Muscle of leg (tissue), 3 donors: ENCODE measurements at regions not wholly inside any gene's neighbourhood (a gene's known extent, or its start where the extent isn't known, plus 50 kb on each side); places are given as distances from the start of the nearest gene placed in this dataset.
"Not testable (repeated sequence)": the region's sequence is repeated elsewhere in the genome, so short reads cannot be mapped to it uniquely, and the experiment has no call there.

ENCODE experiments used
- DNase-seq: peaks from one replicate; pipeline ENCODE4 v3.0.0; 2013
- H3K27ac ChIP-seq: one replicate; pipeline ENCODE4 v1.5.1; 2013; ENCODE audit warnings: mild to moderate bottlenecking, low read length, control low read depth
- H3K27me3 ChIP-seq: one replicate; pipeline ENCODE4 v1.6.1; 2013; ENCODE audit warnings: low read length; ENCODE audit not compliant: control insufficient read depth, insufficient read depth
- H3K36me3 ChIP-seq: one replicate; pipeline ENCODE4 v1.6.1; 2013; ENCODE audit warnings: low read length; ENCODE audit not compliant: control insufficient read depth, insufficient read depth
- H3K4me1 ChIP-seq: one replicate; pipeline ENCODE4 v1.6.1; 2013; ENCODE audit warnings: low read length; ENCODE audit not compliant: control insufficient read depth, insufficient read depth
- H3K4me3 ChIP-seq: one replicate; pipeline ENCODE4 v1.5.1; 2013; ENCODE audit warnings: low read length, control low read depth
- H3K9me3 ChIP-seq: replicated peaks from 2 replicates; pipeline ENCODE4 v1.6.1; 2013; ENCODE audit warnings: low read depth, low read length; ENCODE audit not compliant: control insufficient read depth
- WGBS: methylation state at CpG from one replicate; pipeline ENCODE4 v1.1.5; 2013; ENCODE audit warnings: missing lambda C conversion rate; ENCODE audit not compliant: insufficient coverage; 5-methylcytosine and 5-hydroxymethylcytosine counted together

GRCh38 chr9:2424619-2425033 is 197.0 kb upstream of the VLDLR start:
- H3K27me3 ChIP-seq = no peaks in the 10 kb centered on the region
- H3K27ac ChIP-seq = no peak overlapping the region
- no peaks in the 10 kb centered on the region for H3K36me3 ChIP-seq
- no peaks in the 10 kb centered on the region for H3K9me3 ChIP-seq
- no peak overlapping the region for H3K4me3 ChIP-seq
- H3K4me1 ChIP-seq = no peaks in the 10 kb centered on the region
- peak; percentile 64 for DNase-seq
- WGBS = no CpG with 5 or more reads among the region's 2 CpGs

- no CpG with 5 or more reads among the region's 2 CpGs for WGBS
- Histone ChIP-seq H3K36me3 (no peaks in the 10 kb centered on the region), H3K4me3 (no peak overlapping the region), H3K4me1 (no peaks in the 10 kb centered on the region), H3K9me3 (no peaks in the 10 kb centered on the region), H3K27ac (no peak overlapping the region), H3K27me3 (no peaks in the 10 kb centered on the region)
- DNase-seq = no peak
These were observed 195.9 kb upstream of the VLDLR start for GRCh38 chr9:2425676-2426075.

- no peak for DNase-seq
- Histone ChIP-seq H3K27ac (no peak overlapping the region), H3K9me3 (no peaks in the 10 kb centered on the region), H3K4me3 (no peak overlapping the region), H3K4me1 (no peaks in the 10 kb centered on the region), H3K36me3 (no peaks in the 10 kb centered on the region), H3K27me3 (no peaks in the 10 kb centered on the region)
- 94% methylated on average over 5 of the region's 10 CpGs for WGBS
These were observed 194.3 kb upstream of the VLDLR start for GRCh38 chr9:2427120-2427891.

GRCh38 chr9:2439957-2440356 is 181.6 kb upstream of the VLDLR start:
- H3K36me3 ChIP-seq = no peaks in the 10 kb centered on the region
- no peak for DNase-seq
- no peak overlapping the region for H3K27ac ChIP-seq
- 95% methylated on average over 2 of the region's 3 CpGs for WGBS
- no peaks in the 10 kb centered on the region for H3K27me3 ChIP-seq
- H3K9me3 ChIP-seq = peaks cover 21% of the 10 kb centered on the region
- H3K4me1 ChIP-seq = no peaks in the 10 kb centered on the region
- no peak overlapping the region for H3K4me3 ChIP-seq

GRCh38 chr9:2443933-2444332 is 177.7 kb upstream of the VLDLR start:
- H3K9me3 ChIP-seq = peaks cover 20% of the 10 kb centered on the region
- H3K27me3 ChIP-seq, H3K4me1 ChIP-seq, H3K27ac ChIP-seq, H3K36me3 ChIP-seq, H3K4me3 ChIP-seq, DNase-seq: not testable (repeated sequence)
- no CpG with 5 or more reads among the region's 1 CpG for WGBS

- H3K4me1 ChIP-seq = peaks cover 3% of the 10 kb centered on the region
- H3K9me3 ChIP-seq = no peaks in the 10 kb centered on the region
- H3K4me3 ChIP-seq = no peak overlapping the region
- no peak overlapping the region for H3K27ac ChIP-seq
- WGBS = no CpG with 5 or more reads among the region's 2 CpGs
- no peaks in the 10 kb centered on the region for H3K36me3 ChIP-seq
- no peaks in the 10 kb centered on the region for H3K27me3 ChIP-seq
- DNase-seq = no peak
These were observed 173.3 kb upstream of the VLDLR start for GRCh38 chr9:2448193-2448738.

- Histone ChIP-seq H3K4me3 (no peak overlapping the region), H3K4me1 (peaks cover 3% of the 10 kb centered on the region), H3K36me3 (no peaks in the 10 kb centered on the region), H3K9me3 (no peaks in the 10 kb centered on the region), H3K27me3 (no peaks in the 10 kb centered on the region), H3K27ac (no peak overlapping the region)
- DNase-seq = peak; percentile 84
- WGBS = no CpG with 5 or more reads among the region's 1 CpG
These were observed 168.5 kb upstream of the VLDLR start for GRCh38 chr9:2453106-2453505.

GRCh38 chr9:2453701-2454100 is 167.9 kb upstream of the VLDLR start:
- WGBS = 67% methylated on average over 2 of the region's 6 CpGs
- H3K4me1 ChIP-seq = peaks cover 3% of the 10 kb centered on the region
- no peak overlapping the region for H3K4me3 ChIP-seq
- no peak overlapping the region for H3K27ac ChIP-seq
- H3K27me3 ChIP-seq = no peaks in the 10 kb centered on the region
- DNase-seq = no peak
- no peaks in the 10 kb centered on the region for H3K9me3 ChIP-seq
- no peaks in the 10 kb centered on the region for H3K36me3 ChIP-seq

GRCh38 chr9:2459756-2460155 is 161.8 kb upstream of the VLDLR start:
- 43% methylated on average over 1 of the region's 3 CpGs for WGBS
- DNase-seq = peak; percentile 56
- no peaks in the 10 kb centered on the region for H3K36me3 ChIP-seq
- H3K27ac ChIP-seq = no peak overlapping the region
- H3K27me3 ChIP-seq = no peaks in the 10 kb centered on the region
- peaks cover 8% of the 10 kb centered on the region for H3K9me3 ChIP-seq
- H3K4me3 ChIP-seq = no peak overlapping the region
- peaks cover 11% of the 10 kb centered on the region for H3K4me1 ChIP-seq

- no peaks in the 10 kb centered on the region for H3K36me3 ChIP-seq
- H3K4me3 ChIP-seq = no peak overlapping the region
- H3K27ac ChIP-seq = no peak overlapping the region
- DNase-seq = peak; percentile 96
- peaks cover 11% of the 10 kb centered on the region for H3K4me1 ChIP-seq
- WGBS = no CpG with 5 or more reads among the region's 5 CpGs
- H3K27me3 ChIP-seq = no peaks in the 10 kb centered on the region
- H3K9me3 ChIP-seq = peaks cover 8% of the 10 kb centered on the region
These were observed 159.7 kb upstream of the VLDLR start for GRCh38 chr9:2461892-2462291.
